ENCODE measurements at regions not wholly inside any gene's neighbourhood (a gene's known extent, or its start where the extent isn't known, plus 50 kb on each side); places are given as distances from the start of the nearest gene placed in this dataset.
"Not testable (repeated sequence)": the region's sequence is repeated elsewhere in the genome, so short reads cannot be mapped to it uniquely, and the experiment has no call there.

- no peak for DNase-seq
Measured at GRCh38 chr14:71541973-71542690, 390.1 kb upstream of the RGS6 start.

GRCh38 chr14:71549421-71550050, 382.7 kb upstream of the RGS6 start:
- no peak for DNase-seq

- DNase-seq, result no peak
Measured at GRCh38 chr14:71550367-71550766, 381.9 kb upstream of the RGS6 start.

- no peak for DNase-seq
Measured at GRCh38 chr14:71551291-71551950, 380.8 kb upstream of the RGS6 start.

GRCh38 chr14:71552809-71553208, 379.4 kb upstream of the RGS6 start:
- DNase-seq, result no peak

- no peak for DNase-seq
Measured at GRCh38 chr14:71553779-71554178, 378.4 kb upstream of the RGS6 start.

- no peak for DNase-seq
Measured at GRCh38 chr14:71554323-71554722, 377.9 kb upstream of the RGS6 start.

- DNase-seq, result no peak
Measured at GRCh38 chr14:71554959-71555612, 377.1 kb upstream of the RGS6 start.

GRCh38 chr14:71555654-71556559, 376.3 kb upstream of the RGS6 start:
- DNase-seq, result peak; percentile 69 to 75

GRCh38 chr14:71556730-71557129, 375.5 kb upstream of the RGS6 start:
- DNase-seq, result no peak

GRCh38 chr14:71557351-71557750, 374.9 kb upstream of the RGS6 start:
- DNase-seq, result no peak

GRCh38 chr14:71558943-71559342, 373.3 kb upstream of the RGS6 start:
- not testable (repeated sequence) for DNase-seq

- no peak for DNase-seq
Measured at GRCh38 chr14:71560751-71561150, 371.5 kb upstream of the RGS6 start.

GRCh38 chr14:71563492-71564153, 368.6 kb upstream of the RGS6 start:
- no peak for DNase-seq

- no peak for DNase-seq
Measured at GRCh38 chr14:71566276-71566675, 366.0 kb upstream of the RGS6 start.

- not testable (repeated sequence) for DNase-seq
Measured at GRCh38 chr14:71567499-71568133, 364.6 kb upstream of the RGS6 start.

- DNase-seq, result no peak
Measured at GRCh38 chr14:71574976-71575375, 357.3 kb upstream of the RGS6 start.

- DNase-seq, result no peak
Measured at GRCh38 chr14:71576472-71576871, 355.8 kb upstream of the RGS6 start.

- no peak for DNase-seq
Measured at GRCh38 chr14:71579331-71579730, 352.9 kb upstream of the RGS6 start.

GRCh38 chr14:71582705-71583104, 349.5 kb upstream of the RGS6 start:
- DNase-seq, result no peak

GRCh38 chr14:71583194-71583593, 349.0 kb upstream of the RGS6 start:
- no peak for DNase-seq

Data from activated T-cell treated with anti-CD3 and anti-CD28 coated beads, Interleukin-2, amount 50 U/mL, for 48 hours (primary cell).